C4-2B (cell line): ENCODE measurements at regions not wholly inside any gene's neighbourhood (a gene's known extent, or its start where the extent isn't known, plus 50 kb on each side); places are given as distances from the start of the nearest gene placed in this dataset.
"Not testable (repeated sequence)": the region's sequence is repeated elsewhere in the genome, so short reads cannot be mapped to it uniquely, and the experiment has no call there.

ENCODE experiments used
- H3K27ac ChIP-seq: fragments of 450-650 bp; 2 replicates; pipeline ENCODE4 v1.5.1; 2017
- CTCF ChIP-seq: fragments of 450-650 bp; conservative IDR thresholded peaks from 2 replicates; pipeline ENCODE4 v1.5.1; 2017; ENCODE audit warnings: mild to moderate bottlenecking
- ZFX ChIP-seq: fragments of 450-650 bp; IDR thresholded peaks from 2 replicates; pipeline ENCODE4 v1.6.1; 2017

- TF ChIP-seq ZFX (no peak), CTCF (no peak)
- H3K27ac ChIP-seq = no peak overlapping the region
Measured at GRCh38 chr6:1170794-1171193, 141.1 kb upstream of the FOXQ1 start.

GRCh38 chr6:1164600-1164999 lies 147.3 kb upstream of the FOXQ1 start:
- no peak for TF ChIP-seq ZFX
- TF ChIP-seq CTCF = no peak
- H3K27ac ChIP-seq = no peak overlapping the region

- no peak for TF ChIP-seq CTCF
- no peak for TF ChIP-seq ZFX
- no peak overlapping the region for H3K27ac ChIP-seq
Measured at GRCh38 chr6:1163501-1163900, 148.4 kb upstream of the FOXQ1 start.

- TF ChIP-seq ZFX (no peak), CTCF (no peak)
- no peak overlapping the region for H3K27ac ChIP-seq
Measured at GRCh38 chr6:1162367-1163275, 149.3 kb upstream of the FOXQ1 start.

- not testable (repeated sequence) for H3K27ac ChIP-seq
Measured at GRCh38 chr6:1156411-1156810, 155.5 kb upstream of the FOXQ1 start.

GRCh38 chr6:1153696-1154245 lies 158.1 kb upstream of the FOXQ1 start:
- no peak overlapping the region for H3K27ac ChIP-seq
- TF ChIP-seq CTCF = no peak
- TF ChIP-seq ZFX = no peak

- no peak overlapping the region for H3K27ac ChIP-seq
- TF ChIP-seq ZFX (no peak), CTCF (no peak)
Measured at GRCh38 chr6:1146500-1146899, 165.4 kb upstream of the FOXQ1 start.
